Choroid plexus epithelial cell (primary cell): ENCODE measurements at regions not wholly inside any gene's neighbourhood (a gene's known extent, or its start where the extent isn't known, plus 50 kb on each side); places are given as distances from the start of the nearest gene placed in this dataset.

ENCODE experiments used
- DNase-seq: peaks from one replicate; pipeline ENCODE4 v3.0.0-alpha.2; 2010; ENCODE audit warnings: low read depth
- H3K4me3 ChIP-seq: 2 replicates; pipeline ENCODE4 v1.5.1; 2011; ENCODE audit warnings: low read depth, mild to moderate bottlenecking, control low read depth, low read length, moderate library complexity
- TF ChIP-seq, protein P1 (sequence below): conservative IDR thresholded peaks from 2 replicates; pipeline ENCODE4 v1.5.1; 2011; ENCODE audit warnings: low read depth, mild to moderate bottlenecking, control low read depth, inconsistent platforms, low read length, moderate library complexity

DNA sequence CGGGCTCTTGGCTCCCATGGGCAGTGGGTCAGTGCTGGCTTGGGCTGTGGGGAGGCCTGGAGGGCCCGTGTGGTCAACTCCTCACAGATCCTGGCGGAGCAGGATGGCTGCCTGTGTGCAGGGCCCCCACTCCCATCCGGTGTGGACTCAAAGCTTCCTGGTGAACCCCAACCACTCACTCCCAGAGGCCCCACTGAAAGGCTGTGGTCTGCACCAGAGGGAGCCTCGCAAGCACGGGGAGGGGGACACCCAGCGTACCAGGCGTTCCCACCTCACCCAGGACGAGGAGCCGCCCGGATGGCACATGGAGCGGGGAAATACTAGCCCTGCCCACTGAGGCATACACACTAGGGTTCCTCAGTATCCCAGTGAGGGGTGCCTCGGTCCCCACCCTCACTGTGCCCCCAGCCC is 75.4 kb upstream of the ACTRT2 start:
- TF ChIP-seq, protein P1, sequence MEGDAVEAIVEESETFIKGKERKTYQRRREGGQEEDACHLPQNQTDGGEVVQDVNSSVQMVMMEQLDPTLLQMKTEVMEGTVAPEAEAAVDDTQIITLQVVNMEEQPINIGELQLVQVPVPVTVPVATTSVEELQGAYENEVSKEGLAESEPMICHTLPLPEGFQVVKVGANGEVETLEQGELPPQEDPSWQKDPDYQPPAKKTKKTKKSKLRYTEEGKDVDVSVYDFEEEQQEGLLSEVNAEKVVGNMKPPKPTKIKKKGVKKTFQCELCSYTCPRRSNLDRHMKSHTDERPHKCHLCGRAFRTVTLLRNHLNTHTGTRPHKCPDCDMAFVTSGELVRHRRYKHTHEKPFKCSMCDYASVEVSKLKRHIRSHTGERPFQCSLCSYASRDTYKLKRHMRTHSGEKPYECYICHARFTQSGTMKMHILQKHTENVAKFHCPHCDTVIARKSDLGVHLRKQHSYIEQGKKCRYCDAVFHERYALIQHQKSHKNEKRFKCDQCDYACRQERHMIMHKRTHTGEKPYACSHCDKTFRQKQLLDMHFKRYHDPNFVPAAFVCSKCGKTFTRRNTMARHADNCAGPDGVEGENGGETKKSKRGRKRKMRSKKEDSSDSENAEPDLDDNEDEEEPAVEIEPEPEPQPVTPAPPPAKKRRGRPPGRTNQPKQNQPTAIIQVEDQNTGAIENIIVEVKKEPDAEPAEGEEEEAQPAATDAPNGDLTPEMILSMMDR = no peak
- H3K4me3 ChIP-seq = no peak overlapping the region
- no peak for DNase-seq

DNA sequence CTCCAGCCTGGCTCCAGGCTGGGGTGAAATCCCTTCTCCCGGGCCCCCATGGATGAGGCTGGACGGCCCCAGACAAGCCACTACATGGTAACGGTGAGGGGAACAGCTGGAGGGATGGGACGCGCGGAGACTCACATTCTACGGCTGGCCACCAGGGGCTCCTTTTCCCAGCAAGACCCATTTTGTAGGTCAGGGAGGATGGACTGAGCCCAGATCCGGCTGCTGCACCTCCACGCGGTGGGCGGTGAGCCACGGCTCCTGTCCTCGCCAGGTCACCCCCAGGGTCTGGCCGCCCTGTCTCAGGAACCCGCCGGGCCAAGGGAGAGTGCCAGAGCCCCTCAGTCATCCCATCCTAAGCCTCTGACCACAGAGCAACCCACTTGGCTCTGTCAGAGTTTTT is 75.0 kb upstream of the ACTRT2 start:
- TF ChIP-seq, protein P1 = no peak
- no peak overlapping the region for H3K4me3 ChIP-seq
- DNase-seq = no peak

DNA sequence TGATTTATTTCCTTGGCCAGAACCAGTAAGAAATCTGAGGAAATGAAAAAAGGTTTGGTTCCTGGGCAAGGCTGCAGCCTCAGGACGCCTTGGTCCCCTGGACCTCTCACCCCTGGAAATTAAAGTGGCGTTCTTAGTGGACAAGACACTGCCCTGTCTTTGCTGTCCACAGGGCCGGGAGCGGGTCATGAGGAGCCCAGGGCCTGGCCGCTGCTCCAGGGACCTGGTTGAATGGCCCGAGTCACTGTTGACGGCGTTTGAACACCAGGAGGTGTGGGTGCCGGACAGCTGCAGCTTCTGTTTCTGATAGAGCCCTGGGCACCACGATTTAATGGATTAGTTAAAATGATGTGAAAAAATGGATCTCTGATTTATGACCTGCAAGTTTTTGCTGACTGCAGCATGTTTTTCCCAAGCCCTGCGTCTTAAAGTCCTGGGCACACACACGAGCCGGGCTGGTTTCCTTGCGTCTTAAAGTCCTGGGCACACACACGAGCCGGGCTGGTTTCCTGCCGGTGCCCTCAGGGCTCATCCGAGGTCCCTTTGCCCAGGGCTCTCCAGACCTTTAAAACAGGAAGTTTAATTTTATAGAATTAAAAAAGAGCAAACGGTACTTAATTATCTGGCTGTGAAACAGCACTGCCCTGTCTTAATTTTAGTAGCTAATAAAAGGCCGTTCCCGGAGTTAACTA is 74.1 kb upstream of the ACTRT2 start:
- no peak for DNase-seq
- no peak overlapping the region for H3K4me3 ChIP-seq
- TF ChIP-seq, protein P1 = no peak

DNA sequence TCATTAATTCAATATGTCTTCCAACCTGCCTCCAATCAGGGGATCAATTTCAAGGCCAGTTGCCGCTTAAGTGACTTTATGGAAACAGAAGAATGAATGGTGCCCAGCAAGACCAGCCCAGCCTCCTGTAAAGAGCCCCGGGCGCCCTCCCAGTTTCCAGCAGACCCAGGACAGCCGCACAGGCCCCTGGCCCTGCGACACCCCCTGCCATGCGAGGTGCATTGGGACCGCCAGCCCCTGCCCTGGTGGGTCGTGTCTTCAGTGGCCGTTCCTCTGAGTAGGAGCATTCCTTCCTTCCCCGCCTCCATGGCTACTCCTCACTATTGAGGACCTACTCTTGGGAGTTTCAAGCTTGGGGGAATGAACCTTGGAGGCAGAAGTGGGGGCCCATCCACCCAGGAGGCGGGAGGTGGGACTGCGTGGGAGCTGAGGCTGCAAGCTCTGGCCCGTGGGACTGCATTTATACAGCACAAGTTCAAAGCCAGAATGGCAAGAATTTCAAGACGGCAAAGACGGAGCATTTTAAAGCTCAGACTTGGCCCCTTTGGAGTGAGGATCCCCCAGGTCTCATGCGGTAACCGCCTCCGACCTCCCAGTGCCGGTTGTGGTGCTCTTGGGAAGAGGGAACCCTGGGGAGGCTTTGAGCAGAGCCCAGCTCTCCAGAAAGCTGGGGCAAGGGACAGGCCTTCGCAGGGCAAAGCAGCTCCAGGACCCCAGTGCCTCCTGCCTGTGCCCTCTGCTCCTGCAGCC is 73.1 kb upstream of the ACTRT2 start:
- TF ChIP-seq, protein P1 = no peak
- no peak for DNase-seq
- no peak overlapping the region for H3K4me3 ChIP-seq

DNA sequence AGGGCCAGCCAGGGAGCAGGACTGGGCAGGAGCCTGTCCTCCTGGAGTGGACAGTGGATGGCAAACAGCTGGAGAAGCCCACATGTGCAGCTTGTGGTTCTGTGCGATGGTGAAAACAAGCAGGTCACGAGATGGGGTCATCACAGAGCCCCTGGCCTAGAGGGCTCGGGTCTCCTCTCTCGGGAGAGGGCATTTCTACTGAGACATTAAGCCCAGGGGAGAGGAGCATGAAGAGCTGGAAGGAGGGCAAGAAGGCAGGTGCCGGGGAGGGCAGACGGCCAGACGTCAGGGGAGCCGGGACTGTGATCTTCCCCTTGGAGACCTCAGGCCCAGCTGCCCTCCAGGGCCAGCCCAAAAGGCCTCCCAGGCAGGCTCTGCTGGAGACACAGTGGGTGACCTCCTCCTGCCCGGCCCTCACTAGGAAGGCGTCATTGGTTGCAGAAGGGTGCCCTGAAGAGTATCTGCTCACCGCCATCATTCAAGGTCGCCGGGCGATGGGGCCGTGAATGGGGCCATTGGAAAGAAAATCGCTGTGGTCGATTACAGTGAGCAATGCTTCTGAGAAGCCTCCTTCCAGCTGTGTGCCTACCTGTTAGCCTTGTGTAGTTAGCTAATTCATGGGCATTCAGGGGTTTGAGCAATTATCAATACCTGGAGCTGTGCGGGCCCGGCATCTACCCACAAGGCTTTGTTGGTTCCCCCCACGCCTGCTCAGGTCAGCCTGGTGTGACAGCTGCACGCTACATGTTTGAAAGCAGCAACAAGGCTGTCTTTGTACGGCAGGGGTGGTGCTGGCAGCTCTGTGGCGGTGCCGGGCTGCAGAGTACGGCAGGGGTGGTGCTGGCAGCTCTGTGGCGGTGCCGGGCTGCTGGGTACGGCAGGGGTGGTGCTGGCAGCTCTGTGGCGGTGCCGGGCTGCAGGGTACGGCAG is 72.3 kb upstream of the ACTRT2 start:
- TF ChIP-seq, protein P1 = no peak
- DNase-seq = no peak
- H3K4me3 ChIP-seq = no peak overlapping the region

DNA sequence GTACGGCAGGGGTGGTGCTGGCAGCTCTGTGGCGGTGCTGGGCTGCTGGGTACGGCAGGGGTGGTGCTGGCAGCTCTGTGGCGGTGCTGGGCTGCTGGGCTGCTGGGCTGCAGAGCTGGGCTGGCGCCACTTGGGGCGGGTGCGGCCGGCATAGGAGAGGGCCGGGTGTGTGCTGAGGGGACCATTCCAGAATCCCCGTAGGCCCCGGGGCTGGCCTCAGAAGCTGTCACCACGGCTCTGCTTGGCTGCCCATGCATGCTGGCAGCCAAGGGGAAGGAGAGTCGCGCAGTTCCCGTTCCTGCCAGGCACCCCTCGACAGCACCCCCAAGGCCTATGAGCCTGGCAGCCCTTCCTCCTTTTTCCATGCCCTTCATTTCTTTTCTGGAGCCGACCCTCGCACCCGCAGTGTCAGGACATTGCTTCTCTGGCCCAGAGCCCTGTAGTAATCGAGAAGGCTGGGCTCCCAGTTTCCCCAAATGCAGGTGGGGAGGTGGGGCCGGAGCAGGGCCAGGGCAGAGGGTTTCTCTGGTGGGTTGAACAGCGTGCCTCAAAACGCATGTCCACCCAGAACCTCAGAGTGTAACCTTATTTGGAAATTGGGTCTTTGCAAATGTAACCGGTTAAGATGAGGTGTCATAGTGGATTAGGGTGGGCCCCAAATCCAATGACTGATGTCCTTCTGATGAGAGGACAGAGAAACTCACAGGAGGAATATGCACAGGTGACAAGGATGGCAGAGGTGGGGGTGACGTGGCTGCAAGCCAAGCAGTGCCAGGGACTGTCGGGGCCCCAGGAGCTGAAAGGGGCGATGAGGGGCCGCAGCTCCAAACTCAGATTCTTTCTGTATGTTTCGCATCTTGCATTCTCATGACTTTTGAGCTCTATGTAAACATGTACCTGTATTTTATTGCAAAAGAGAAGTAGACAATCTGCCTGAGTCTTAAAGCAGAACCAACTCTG is 71.0 kb upstream of the ACTRT2 start:
- TF ChIP-seq, protein P1 = no peak
- DNase-seq = no peak
- H3K4me3 ChIP-seq = no peak overlapping the region
